ENCODE measurements at regions not wholly inside any gene's neighbourhood (a gene's known extent, or its start where the extent isn't known, plus 50 kb on each side); places are given as distances from the start of the nearest gene placed in this dataset.

- TF ChIP-seq CTCF (conservative IDR thresholded peaks at IDR 0.05; ENCODE audit: low read depth in 2 of 2) = no peak
- no peak for TF ChIP-seq CREB1 (CRISPR knock-in tag; IDR thresholded peaks at IDR 0.05; ENCODE audit: low read depth)
- TF ChIP-seq EZH2 (IDR thresholded peaks at IDR 0.05; ENCODE audit: low read depth, unreplicated experiment) = no peak
- TF ChIP-seq EZH2phosphoT487 (IDR thresholded peaks at IDR 0.05; ENCODE audit: unreplicated experiment) = no peak
- TF ChIP-seq POLR2AphosphoS5 (IDR thresholded peaks at IDR 0.05; ENCODE audit: low read depth) = no peak
- no peak for TF ChIP-seq ZNF331 (CRISPR knock-in tag; IDR thresholded peaks at IDR 0.05; ENCODE audit: low read depth)
- TF ChIP-seq JUNB (IDR thresholded peaks at IDR 0.05; ENCODE audit: unreplicated experiment) = no peak
- no peak for TF ChIP-seq STAT1 (IDR thresholded peaks at IDR 0.05; ENCODE audit: unreplicated experiment)
- TF ChIP-seq ETS1 (IDR thresholded peaks at IDR 0.05) = no peak
- no peak for TF ChIP-seq NANOG (IDR thresholded peaks at IDR 0.05; ENCODE audit: borderline replicate concordance)
- no peak for TF ChIP-seq ZNF114 (CRISPR knock-in tag; IDR thresholded peaks at IDR 0.05)
- no peak for TF ChIP-seq REST (IDR thresholded peaks at IDR 0.05; ENCODE audit: unreplicated experiment)
- no peak for TF ChIP-seq ZNF462 (CRISPR knock-in tag; IDR thresholded peaks at IDR 0.05)
These were observed 659.0 kb upstream of the ARRDC3 start for GRCh38 chr5:92041911-92042660.

Data from GM23338 (cell line).